Keratinocyte (primary cell): ENCODE measurements at regions not wholly inside any gene's neighbourhood (a gene's known extent, or its start where the extent isn't known, plus 50 kb on each side); places are given as distances from the start of the nearest gene placed in this dataset.

ENCODE experiments used
- DNase-seq: peaks from one replicate; pipeline ENCODE4 v3.0.0-alpha.2; 2011; ENCODE audit warnings: low read depth, missing footprints, low spot score
- FAIRE-seq: peaks from 2 replicates; lab custom pipeline; 2011; peaks lifted over from hg19 to GRCh38; lab: Jason Lieb, UNC
- H2AFZ ChIP-seq: 2 replicates; pipeline ENCODE4 v1.6.0; 2012; ENCODE audit warnings: low read length, control low read depth, inconsistent platforms; ENCODE audit not compliant: control insufficient read depth
- H3K27ac ChIP-seq: 2 replicates; pipeline ENCODE4 v1.5.1; 2011; ENCODE audit warnings: low read length; ENCODE audit not compliant: control insufficient read depth, insufficient read depth
- H3K27me3 ChIP-seq: 3 replicates; pipeline ENCODE4 v1.6.0; 2011; ENCODE audit warnings: low read length; ENCODE audit not compliant: control insufficient read depth, insufficient read depth; ENCODE audit errors: extremely low read depth
- H3K36me3 ChIP-seq, 2 experiments: 2 replicates in 1 of 2; 3 replicates in 1 of 2; pipeline ENCODE4 v1.5.1; 2011; ENCODE audit warnings: low read length in 2 of 2, mild to moderate bottlenecking in 1 of 2; ENCODE audit not compliant: control insufficient read depth in 2 of 2, insufficient read depth in 2 of 2; ENCODE audit errors: extremely low read depth in 1 of 2
- H3K4me1 ChIP-seq: 3 replicates; pipeline ENCODE4 v1.5.1; 2011; ENCODE audit warnings: low read length; ENCODE audit not compliant: control insufficient read depth, insufficient read depth; ENCODE audit errors: extremely low read depth
- H3K4me2 ChIP-seq: 3 replicates; pipeline ENCODE4 v1.6.0; 2011; ENCODE audit warnings: low read depth, low read length; ENCODE audit not compliant: control insufficient read depth, insufficient read depth; ENCODE audit errors: extremely low read depth
- H3K4me3 ChIP-seq, 3 experiments: fragments of 200-600 bp in 1 of 3; sonication (generic) in 1 of 3; 2 replicates in 2 of 3; 3 replicates in 1 of 3; pipeline ENCODE4 v1.5.1; 2011 to 2016; ENCODE audit warnings: low read length in 3 of 3, mild to moderate bottlenecking in 3 of 3, control low read depth in 2 of 3, inconsistent platforms in 1 of 3, low read depth in 1 of 3, mixed read lengths in 1 of 3, mixed run types in 1 of 3, moderate library complexity in 1 of 3; ENCODE audit not compliant: control insufficient read depth in 2 of 3, insufficient read depth in 2 of 3; ENCODE audit errors: extremely low read depth in 1 of 3
- H3K79me2 ChIP-seq: 2 replicates; pipeline ENCODE4 v1.6.0; 2012; ENCODE audit warnings: low read length; ENCODE audit not compliant: control insufficient read depth, insufficient read depth
- H3K9ac ChIP-seq: 3 replicates; pipeline ENCODE4 v1.6.0; 2011; ENCODE audit warnings: low read length; ENCODE audit not compliant: control insufficient read depth, insufficient read depth; ENCODE audit errors: extremely low read depth
- H3K9me1 ChIP-seq: 3 replicates; pipeline ENCODE4 v1.6.0; 2011; ENCODE audit warnings: low read length; ENCODE audit not compliant: control insufficient read depth, insufficient read depth; ENCODE audit errors: extremely low read depth
- H3K9me3 ChIP-seq: 2 replicates; pipeline ENCODE4 v1.5.1; 2012; ENCODE audit warnings: low read depth, low read length; ENCODE audit not compliant: control insufficient read depth
- H4K20me1 ChIP-seq: 3 replicates; pipeline ENCODE4 v1.6.0; 2011; ENCODE audit warnings: low read length; ENCODE audit not compliant: control insufficient read depth, insufficient read depth; ENCODE audit errors: extremely low read depth
- EZH2 ChIP-seq: IDR thresholded peaks from one replicate; pipeline ENCODE4 v1.6.1; 2012; ENCODE audit warnings: inconsistent platforms, mild to moderate bottlenecking, low read length, moderate library complexity
- dilution Hi-C: fragments of 300-500 bp; cut with MboI; formaldehyde crosslinking; loops from one replicate; pipeline ENCODE4 v1.7.0; 2020; ENCODE audit warnings: low sequenced_read_pairs; ENCODE audit not compliant: extremely low pct_ligation_motif_present
- TF ChIP-seq, protein P1 (sequence below), 3 experiments: IDR thresholded peaks in 1 of 3; conservative IDR thresholded peaks in 1 of 3; optimal IDR thresholded peaks in 1 of 3; 2 replicates in 2 of 3; 3 replicates in 1 of 3; pipeline versions ENCODE3 to v1.5.1; 2011; ENCODE audit warnings: low read length in 3 of 3, mild to moderate bottlenecking in 3 of 3, moderate library complexity in 2 of 3, control low read depth in 1 of 3, inconsistent platforms in 1 of 3; ENCODE audit not compliant: insufficient read depth in 2 of 3; ENCODE audit errors: extremely low read depth in 1 of 3

GRCh38 chr2:175247159-175247558, 65.6 kb upstream of the ATP5MC3 start:
- Histone ChIP-seq H3K79me2 (no peaks in the 10 kb centered on the region), H3K36me3 (no peaks in the 10 kb centered on the region), H2AFZ (no peak overlapping the region), H3K9ac (no peak overlapping the region), H3K4me3 (no peak overlapping the region), H3K27ac (no peak overlapping the region), H3K9me1 (no peaks in the 10 kb centered on the region), H3K27me3 (no peaks in the 10 kb centered on the region), H3K9me3 (no peaks in the 10 kb centered on the region), H4K20me1 (no peaks in the 10 kb centered on the region), H3K4me1 (no peaks in the 10 kb centered on the region), H3K4me2 (no peak overlapping the region)
- dilution Hi-C loops: no loop called here
- DNase-seq: no peak
- no peak for FAIRE-seq
- TF ChIP-seq, protein P1, sequence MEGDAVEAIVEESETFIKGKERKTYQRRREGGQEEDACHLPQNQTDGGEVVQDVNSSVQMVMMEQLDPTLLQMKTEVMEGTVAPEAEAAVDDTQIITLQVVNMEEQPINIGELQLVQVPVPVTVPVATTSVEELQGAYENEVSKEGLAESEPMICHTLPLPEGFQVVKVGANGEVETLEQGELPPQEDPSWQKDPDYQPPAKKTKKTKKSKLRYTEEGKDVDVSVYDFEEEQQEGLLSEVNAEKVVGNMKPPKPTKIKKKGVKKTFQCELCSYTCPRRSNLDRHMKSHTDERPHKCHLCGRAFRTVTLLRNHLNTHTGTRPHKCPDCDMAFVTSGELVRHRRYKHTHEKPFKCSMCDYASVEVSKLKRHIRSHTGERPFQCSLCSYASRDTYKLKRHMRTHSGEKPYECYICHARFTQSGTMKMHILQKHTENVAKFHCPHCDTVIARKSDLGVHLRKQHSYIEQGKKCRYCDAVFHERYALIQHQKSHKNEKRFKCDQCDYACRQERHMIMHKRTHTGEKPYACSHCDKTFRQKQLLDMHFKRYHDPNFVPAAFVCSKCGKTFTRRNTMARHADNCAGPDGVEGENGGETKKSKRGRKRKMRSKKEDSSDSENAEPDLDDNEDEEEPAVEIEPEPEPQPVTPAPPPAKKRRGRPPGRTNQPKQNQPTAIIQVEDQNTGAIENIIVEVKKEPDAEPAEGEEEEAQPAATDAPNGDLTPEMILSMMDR (optimal IDR thresholded peaks at IDR 0.05 in 1 of 3, IDR thresholded peaks at IDR 0.05 in 1 of 3, conservative IDR thresholded peaks at IDR 0.05 in 1 of 3; ENCODE audit: extremely low read depth in 1 of 3, insufficient read depth in 2 of 3, low read length in 3 of 3): no peak
- TF ChIP-seq EZH2: no peak

GRCh38 chr2:175244697-175245096, 63.2 kb upstream of the ATP5MC3 start:
- H4K20me1 ChIP-seq: no peaks in the 10 kb centered on the region
- H3K4me1 ChIP-seq: no peaks in the 10 kb centered on the region
- TF ChIP-seq, protein P1 (optimal IDR thresholded peaks at IDR 0.05 in 1 of 3, IDR thresholded peaks at IDR 0.05 in 1 of 3, conservative IDR thresholded peaks at IDR 0.05 in 1 of 3; ENCODE audit: extremely low read depth in 1 of 3, insufficient read depth in 2 of 3, low read length in 3 of 3): no peak
- no peak for TF ChIP-seq EZH2
- DNase-seq (no peak), FAIRE-seq (no peak)
- no peak overlapping the region for H3K4me2 ChIP-seq
- no peak overlapping the region for H3K27ac ChIP-seq
- no peaks in the 10 kb centered on the region for H3K79me2 ChIP-seq
- no peak overlapping the region for H2AFZ ChIP-seq
- no peak overlapping the region for H3K9ac ChIP-seq
- no peak overlapping the region for H3K4me3 ChIP-seq
- no peaks in the 10 kb centered on the region for H3K27me3 ChIP-seq
- dilution Hi-C loops: no loop called here
- H3K9me1 ChIP-seq: no peaks in the 10 kb centered on the region
- H3K9me3 ChIP-seq: no peaks in the 10 kb centered on the region
- H3K36me3 ChIP-seq: no peaks in the 10 kb centered on the region
